ENCODE measurements at regions not wholly inside any gene's neighbourhood (a gene's known extent, or its start where the extent isn't known, plus 50 kb on each side); places are given as distances from the start of the nearest gene placed in this dataset.

DNA sequence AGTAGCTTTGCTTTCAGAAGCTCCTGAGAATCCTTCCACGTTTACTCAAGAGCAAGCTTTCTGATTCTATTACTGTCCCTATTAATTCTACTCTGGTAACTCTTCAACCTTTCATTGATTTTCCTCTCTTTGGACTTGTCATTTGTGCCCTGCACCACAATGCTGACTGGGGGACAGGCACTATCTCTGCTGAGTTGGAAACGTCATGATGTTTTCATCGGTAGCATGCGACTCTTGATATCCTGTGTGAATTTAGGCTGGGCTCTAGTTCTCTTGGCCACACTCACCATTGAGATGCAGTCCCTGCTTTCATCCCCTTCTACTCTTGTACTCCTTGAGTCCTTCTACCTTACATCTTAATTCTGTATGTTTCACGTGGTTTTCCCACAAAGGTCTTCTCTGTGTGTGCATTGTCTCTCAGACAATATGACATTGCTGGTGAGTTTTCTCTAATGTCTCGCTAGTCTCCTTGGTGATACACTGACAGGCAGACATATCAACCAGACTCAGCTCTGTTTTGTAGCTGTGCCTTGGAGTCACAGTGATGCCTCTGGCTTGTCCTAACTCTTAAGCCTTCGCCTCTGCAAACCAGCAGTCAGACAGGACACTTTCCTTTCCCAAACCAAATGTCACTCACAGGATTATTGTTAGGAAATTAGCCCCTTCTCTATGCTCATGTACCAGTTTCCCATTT, 223.6 kb upstream of the ADGRL2 start:
- no peak for TF ChIP-seq POLR2AphosphoS5 (IDR thresholded peaks at IDR 0.05; ENCODE audit: borderline replicate concordance, low read depth, low read length)
- TF ChIP-seq EZH2 (IDR thresholded peaks at IDR 0.05): no peak
- TF ChIP-seq FOXP2 (optimal IDR thresholded peaks at IDR 0.05; ENCODE audit: control extremely low read depth, extremely low read length, insufficient read depth): no peak

All from SK-N-MC (cell line).